Cardiac muscle cell (in vitro differentiated cells and primary cell): ENCODE measurements at regions not wholly inside any gene's neighbourhood (a gene's known extent, or its start where the extent isn't known, plus 50 kb on each side); places are given as distances from the start of the nearest gene placed in this dataset.

Experiments used
- DNase-seq, 2 donors: peaks; one replicate each; pipeline versions ENCODE4 v3.0.0 to v3.0.0-alpha.2; 2010 to 2017; ENCODE audit warnings: low read depth in 1 of 2, low spot score in 1 of 2
- H3K27ac ChIP-seq: fragments of 200-600 bp; sonication (generic); 2 replicates; pipeline ENCODE4 v1.5.1; 2016
- H3K27me3 ChIP-seq: fragments of 200-600 bp; sonication (generic); 2 replicates; pipeline ENCODE4 v1.6.0; 2016; ENCODE audit warnings: control low read depth
- H3K36me3 ChIP-seq: fragments of 200-600 bp; sonication (generic); 2 replicates; pipeline ENCODE4 v1.5.1; 2016; ENCODE audit warnings: control low read depth
- H3K4me1 ChIP-seq: fragments of 200-600 bp; sonication (generic); 2 replicates; pipeline ENCODE4 v1.8.1; 2017; ENCODE audit warnings: low read depth, mild to moderate bottlenecking, mixed run types
- H3K4me3 ChIP-seq: fragments of 200-600 bp; sonication (generic); 2 replicates; pipeline ENCODE4 v1.5.1; 2016; ENCODE audit warnings: mild to moderate bottlenecking
- H3K9me3 ChIP-seq: fragments of 200-600 bp; sonication (generic); 2 replicates; pipeline ENCODE4 v1.5.1; 2017; ENCODE audit warnings: low read depth, mild to moderate bottlenecking, control low read depth
- CTCF ChIP-seq: IDR thresholded peaks from 2 replicates; pipeline ENCODE4 v1.5.1; 2012; ENCODE audit warnings: low read depth, mild to moderate bottlenecking, low read length

DNA sequence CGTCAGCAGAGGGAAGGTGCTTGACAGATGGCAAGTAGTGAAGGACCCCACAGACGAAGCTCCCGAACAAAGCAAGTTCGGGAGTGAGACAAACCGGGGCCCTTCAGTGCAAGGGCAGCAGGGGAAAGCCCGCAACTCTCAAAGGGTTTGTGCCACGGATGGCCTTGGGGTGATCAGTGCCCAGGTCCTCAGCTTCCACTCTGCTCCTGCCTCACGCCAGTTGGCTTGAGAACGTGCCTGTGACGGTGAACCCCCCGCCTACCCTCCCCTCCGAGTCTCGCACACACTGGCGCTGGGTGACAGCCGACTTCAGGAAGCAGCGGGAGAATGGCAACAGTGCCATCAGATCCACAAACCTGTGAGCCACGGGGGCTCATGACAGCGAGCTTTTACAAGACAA lies 56.8 kb upstream of the SALL3 start:
- no peak for DNase-seq
- Histone ChIP-seq H3K4me3 (no peak overlapping the region), H3K36me3 (no peaks in the 10 kb centered on the region), H3K9me3 (no peaks in the 10 kb centered on the region), H3K27me3 (no peaks in the 10 kb centered on the region), H3K27ac (no peak overlapping the region), H3K4me1 (no peaks in the 10 kb centered on the region)
- no peak for TF ChIP-seq CTCF

DNA sequence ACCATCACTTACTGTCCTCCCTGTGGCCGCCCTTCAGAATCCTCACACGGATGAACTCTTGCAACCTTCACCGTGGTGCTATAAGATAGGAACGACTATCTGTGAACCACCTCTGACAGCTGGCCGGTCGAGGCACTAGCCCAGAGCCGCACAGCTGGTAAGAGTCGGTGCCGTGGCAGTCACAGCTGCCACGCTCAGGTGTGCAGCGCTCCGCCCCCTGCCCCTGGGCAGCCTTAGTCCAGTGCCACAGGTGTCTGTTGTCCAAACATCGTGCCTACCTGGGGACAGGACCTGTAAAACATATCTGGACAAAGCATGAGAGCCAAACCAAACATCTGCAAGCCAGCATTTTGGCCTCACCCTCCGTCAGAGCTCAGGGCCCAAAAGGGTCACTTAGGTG lies 55.3 kb upstream of the SALL3 start:
- no peak for TF ChIP-seq CTCF
- H3K4me3 ChIP-seq: no peak overlapping the region
- no peak for DNase-seq
- H3K27ac ChIP-seq: no peak overlapping the region
- H3K9me3 ChIP-seq: no peaks in the 10 kb centered on the region
- H3K4me1 ChIP-seq: no peaks in the 10 kb centered on the region
- no peaks in the 10 kb centered on the region for H3K36me3 ChIP-seq
- H3K27me3 ChIP-seq: no peaks in the 10 kb centered on the region

DNA sequence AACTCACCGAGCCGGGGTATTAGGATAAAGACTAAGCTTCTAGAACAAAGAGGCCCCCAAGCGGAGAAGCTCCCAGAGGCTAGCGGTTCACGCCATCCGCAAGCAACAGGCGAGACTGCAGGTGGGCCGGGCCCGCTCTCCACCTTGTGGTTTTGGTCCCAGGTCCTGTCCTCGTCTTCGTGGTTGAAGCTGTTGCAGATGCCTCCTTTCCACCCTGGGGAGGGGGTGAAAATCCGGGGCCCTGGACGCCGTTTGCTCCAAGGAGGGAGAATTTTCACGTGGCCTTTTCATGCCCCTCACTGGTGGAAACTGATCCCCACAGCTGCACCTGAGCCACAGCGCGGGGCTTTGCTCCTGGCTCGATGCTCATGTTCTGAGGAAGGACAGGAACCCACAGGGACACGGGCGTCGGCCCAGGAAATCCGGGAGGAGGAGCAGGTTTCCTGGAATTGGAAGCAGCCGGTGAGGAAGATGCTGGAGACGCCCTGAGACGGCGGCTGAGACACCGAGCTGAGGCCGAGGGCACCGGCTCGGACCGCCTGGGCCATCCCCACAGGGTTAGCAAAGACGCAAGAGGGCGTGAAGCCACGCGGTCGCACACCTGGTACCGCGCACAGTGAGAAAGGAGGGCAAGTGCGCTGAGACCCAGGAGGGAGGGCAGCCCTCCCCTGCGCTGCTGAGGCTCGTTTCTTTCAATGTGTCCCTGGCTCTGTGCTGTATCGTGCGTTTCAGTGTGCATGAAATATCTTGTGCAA lies 54.7 kb upstream of the SALL3 start:
- Histone ChIP-seq H3K27me3 (no peaks in the 10 kb centered on the region), H3K9me3 (no peaks in the 10 kb centered on the region), H3K27ac (no peak overlapping the region), H3K36me3 (no peaks in the 10 kb centered on the region), H3K4me1 (no peaks in the 10 kb centered on the region), H3K4me3 (no peak overlapping the region)
- TF ChIP-seq CTCF: no peak
- DNase-seq: no peak

GRCh38 chr18:78925557-78926242 lies 53.9 kb upstream of the SALL3 start:
- DNase-seq: no peak
- H3K27me3 ChIP-seq: no peaks in the 10 kb centered on the region
- H3K4me1 ChIP-seq: no peaks in the 10 kb centered on the region
- H3K4me3 ChIP-seq: no peak overlapping the region
- H3K27ac ChIP-seq: no peak overlapping the region
- no peaks in the 10 kb centered on the region for H3K9me3 ChIP-seq
- TF ChIP-seq CTCF: no peak
- no peaks in the 10 kb centered on the region for H3K36me3 ChIP-seq

DNA sequence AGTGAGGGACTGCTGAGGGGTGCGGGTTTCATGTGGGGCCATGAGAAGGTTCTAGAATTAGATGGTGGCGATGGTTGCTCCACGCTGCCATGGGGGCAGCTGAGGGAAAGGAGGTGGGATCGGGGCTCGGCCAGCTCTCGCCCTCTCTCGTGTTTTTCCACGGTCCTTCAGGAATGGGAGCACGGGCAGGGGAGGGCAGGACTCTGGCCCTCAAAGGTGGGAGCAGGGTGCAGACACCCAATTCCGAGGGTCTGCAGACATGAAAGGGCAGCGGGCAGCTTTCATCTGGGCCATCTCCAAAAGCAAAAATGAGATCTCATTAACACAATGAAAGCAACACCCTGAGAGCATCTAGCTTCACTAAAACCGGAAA lies 53.4 kb upstream of the SALL3 start:
- no peaks in the 10 kb centered on the region for H3K27me3 ChIP-seq
- H3K36me3 ChIP-seq: no peaks in the 10 kb centered on the region
- H3K4me1 ChIP-seq: no peaks in the 10 kb centered on the region
- no peak overlapping the region for H3K27ac ChIP-seq
- no peak overlapping the region for H3K4me3 ChIP-seq
- no peaks in the 10 kb centered on the region for H3K9me3 ChIP-seq
- TF ChIP-seq CTCF: no peak
- DNase-seq: no peak
